ENCODE measurements at regions not wholly inside any gene's neighbourhood (a gene's known extent, or its start where the extent isn't known, plus 50 kb on each side); places are given as distances from the start of the nearest gene placed in this dataset.

- no peak overlapping the region for H3K4me3 ChIP-seq (replicated peaks in 1 of 2; ENCODE audit: low read depth in 2 of 2, low read length in 2 of 2)
- no peak for TF ChIP-seq CTCF (IDR thresholded peaks at IDR 0.05; ENCODE audit: low read depth, low read length)
- DNase-seq (ENCODE audit: low read depth in 2 of 2), result no peak
These were observed 84.4 kb upstream of the TWIST2 start for GRCh38 chr2:238763471-238763995.

- DNase-seq (ENCODE audit: low read depth in 2 of 2), result no peak
- TF ChIP-seq CTCF (IDR thresholded peaks at IDR 0.05; ENCODE audit: low read depth, low read length), result no peak
- no peak overlapping the region for H3K4me3 ChIP-seq (replicated peaks in 1 of 2; ENCODE audit: low read depth in 2 of 2, low read length in 2 of 2)
These were observed 82.3 kb upstream of the TWIST2 start for GRCh38 chr2:238765590-238765989.

- peak; percentile 49 for TF ChIP-seq CTCF (IDR thresholded peaks at IDR 0.05; ENCODE audit: low read depth, low read length)
- peak; percentile 19 to 54 for DNase-seq (ENCODE audit: low read depth in 2 of 2)
- H3K4me3 ChIP-seq (replicated peaks in 1 of 2; ENCODE audit: low read depth in 2 of 2, low read length in 2 of 2), result no peak overlapping the region
These were observed 76.7 kb upstream of the TWIST2 start for GRCh38 chr2:238771218-238771617.

GRCh38 chr2:238771639-238772038 lies 76.2 kb upstream of the TWIST2 start:
- TF ChIP-seq CTCF (IDR thresholded peaks at IDR 0.05; ENCODE audit: low read depth, low read length), result no peak
- DNase-seq (ENCODE audit: low read depth in 2 of 2), result no peak
- H3K4me3 ChIP-seq (replicated peaks in 1 of 2; ENCODE audit: low read depth in 2 of 2, low read length in 2 of 2), result no peak overlapping the region

- no peak for TF ChIP-seq CTCF (IDR thresholded peaks at IDR 0.05; ENCODE audit: low read depth, low read length)
- no peak overlapping the region for H3K4me3 ChIP-seq (replicated peaks in 1 of 2; ENCODE audit: low read depth in 2 of 2, low read length in 2 of 2)
- no peak for DNase-seq (ENCODE audit: low read depth in 2 of 2)
These were observed 75.1 kb upstream of the TWIST2 start for GRCh38 chr2:238772635-238773297.

- no peak for DNase-seq (ENCODE audit: low read depth in 2 of 2)
- H3K4me3 ChIP-seq (replicated peaks in 1 of 2; ENCODE audit: low read depth in 2 of 2, low read length in 2 of 2), result no peak overlapping the region
- TF ChIP-seq CTCF (IDR thresholded peaks at IDR 0.05; ENCODE audit: low read depth, low read length), result no peak
These were observed 74.4 kb upstream of the TWIST2 start for GRCh38 chr2:238773472-238773871.

GRCh38 chr2:238774071-238774470 lies 73.8 kb upstream of the TWIST2 start:
- DNase-seq (ENCODE audit: low read depth in 2 of 2), result no peak
- no peak for TF ChIP-seq CTCF (IDR thresholded peaks at IDR 0.05; ENCODE audit: low read depth, low read length)
- H3K4me3 ChIP-seq (replicated peaks in 1 of 2; ENCODE audit: low read depth in 2 of 2, low read length in 2 of 2), result no peak overlapping the region
